SHP77 treated with DMSO at 0.1 percent for 48 hours (cell line): ENCODE measurements at regions not wholly inside any gene's neighbourhood (a gene's known extent, or its start where the extent isn't known, plus 50 kb on each side); places are given as distances from the start of the nearest gene placed in this dataset.

Source experiments
- DNase-seq: peaks from one replicate; lab custom pipeline; 2025; lab: John Stamatoyannopoulos, UW

DNA sequence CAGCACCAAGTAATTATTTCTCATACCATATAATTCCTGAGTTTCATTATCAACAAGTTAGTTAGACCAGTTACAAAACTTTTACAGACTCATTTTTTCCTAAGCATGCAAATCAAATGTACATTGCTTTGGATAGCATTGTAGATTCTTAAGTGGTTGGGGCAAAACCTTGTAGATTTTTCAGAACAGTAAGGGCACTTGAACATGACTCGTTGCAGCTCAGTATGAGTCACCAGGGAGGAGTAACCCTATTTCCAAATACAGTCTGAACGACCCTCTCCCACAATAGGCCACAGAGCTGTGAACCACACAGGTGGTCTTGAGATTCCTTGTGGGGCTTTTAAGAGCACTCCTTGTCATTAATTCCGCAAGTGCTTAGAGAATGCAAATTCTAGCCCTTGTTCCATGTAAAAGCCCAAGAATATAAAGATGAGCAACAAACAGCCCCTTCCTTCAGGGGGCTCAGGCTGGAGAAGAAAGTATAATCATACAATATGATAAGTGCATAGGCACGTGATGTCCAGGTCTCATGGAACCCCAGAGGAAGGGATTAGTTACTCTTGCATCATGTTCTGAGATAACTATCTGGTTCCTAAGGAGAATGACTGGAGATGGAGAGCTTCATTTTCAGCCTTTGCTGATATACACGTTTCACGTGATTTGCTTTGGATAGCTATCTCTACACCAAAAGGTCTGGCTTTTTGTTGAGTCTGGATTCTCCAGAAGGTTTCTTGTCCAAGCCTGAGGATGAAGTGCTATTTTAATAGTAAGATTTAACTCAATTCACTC lies 295.7 kb downstream of the KCNN2 start:
- no peak for DNase-seq

DNA sequence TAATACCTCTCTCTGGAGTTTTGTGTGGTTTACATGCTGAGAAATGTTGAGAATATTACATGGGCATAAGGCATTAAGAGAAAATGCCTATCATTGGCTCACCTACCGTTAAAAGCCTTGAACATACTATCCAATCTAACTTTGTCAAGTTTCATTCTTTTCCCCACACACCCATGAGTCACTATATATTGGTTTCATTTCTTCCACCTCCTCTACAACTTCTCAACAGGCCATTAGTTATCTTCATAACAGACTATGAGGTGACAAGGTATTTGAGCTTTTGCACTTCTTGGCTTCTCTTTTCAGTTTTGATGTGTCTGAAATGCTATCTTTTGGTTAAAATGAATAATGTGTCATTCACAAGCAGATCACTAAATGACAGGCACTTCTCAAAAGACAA lies 288.0 kb downstream of the KCNN2 start:
- no peak for DNase-seq

DNA sequence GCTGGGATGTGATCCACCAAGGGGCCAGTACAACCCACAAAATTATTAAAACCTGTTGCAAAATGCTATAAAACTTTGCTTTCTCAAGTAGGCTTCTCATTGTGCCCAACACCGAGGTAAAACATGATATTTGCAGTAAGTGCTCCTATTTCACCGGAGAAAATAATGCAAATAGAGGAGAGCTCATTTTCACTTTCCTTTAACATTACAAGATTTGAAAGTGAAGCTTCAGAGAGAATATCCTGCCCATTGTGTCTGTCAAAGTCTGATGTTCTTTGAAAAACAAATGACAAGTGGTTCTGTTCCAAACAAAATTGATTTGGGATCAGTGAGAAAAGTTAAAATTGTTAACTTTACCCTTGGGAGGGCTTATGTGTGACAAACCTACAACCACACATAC lies 287.1 kb downstream of the KCNN2 start:
- DNase-seq: no peak

DNA sequence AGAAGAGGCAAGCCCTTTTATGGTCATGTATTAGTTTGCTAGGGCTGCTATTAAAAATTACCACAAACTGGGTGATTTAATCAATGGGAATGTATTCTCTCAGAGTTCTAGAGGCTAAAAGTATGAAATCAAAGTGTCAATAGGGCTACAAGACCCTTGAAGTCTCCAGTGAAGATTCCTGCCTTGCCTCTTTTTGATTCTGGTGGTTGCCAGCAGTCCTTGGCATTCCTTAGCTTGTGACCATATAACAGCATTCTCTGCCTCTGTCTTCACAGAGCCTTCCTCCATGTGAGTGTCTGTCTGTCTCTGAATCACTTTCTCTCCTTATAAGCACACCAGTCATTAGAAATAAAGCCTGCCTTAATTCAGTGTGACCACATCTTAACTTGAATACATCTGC lies 282.7 kb downstream of the KCNN2 start:
- no peak for DNase-seq

DNA sequence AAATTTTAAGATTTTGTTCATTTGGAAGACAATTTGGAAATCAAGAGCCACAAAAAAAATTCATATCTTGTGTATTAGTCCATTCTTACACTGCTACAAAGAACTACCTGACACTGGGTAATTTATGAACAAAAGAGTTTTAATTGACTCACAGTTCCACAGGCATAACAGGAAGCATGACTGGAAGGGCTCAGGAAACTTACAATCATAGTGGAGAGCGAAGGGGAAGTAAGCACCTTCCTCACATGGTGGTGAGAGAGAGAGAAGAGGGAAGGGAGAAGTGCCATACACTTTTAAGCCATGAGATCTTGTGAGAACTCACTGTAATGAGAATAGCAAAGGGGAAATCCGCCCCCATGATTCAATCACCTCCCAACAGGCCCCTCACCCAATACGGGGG lies 274.4 kb downstream of the KCNN2 start:
- DNase-seq: no peak

- no peak for DNase-seq
These were observed 273.4 kb downstream of the KCNN2 start for GRCh38 chr5:114634967-114635901.

DNA sequence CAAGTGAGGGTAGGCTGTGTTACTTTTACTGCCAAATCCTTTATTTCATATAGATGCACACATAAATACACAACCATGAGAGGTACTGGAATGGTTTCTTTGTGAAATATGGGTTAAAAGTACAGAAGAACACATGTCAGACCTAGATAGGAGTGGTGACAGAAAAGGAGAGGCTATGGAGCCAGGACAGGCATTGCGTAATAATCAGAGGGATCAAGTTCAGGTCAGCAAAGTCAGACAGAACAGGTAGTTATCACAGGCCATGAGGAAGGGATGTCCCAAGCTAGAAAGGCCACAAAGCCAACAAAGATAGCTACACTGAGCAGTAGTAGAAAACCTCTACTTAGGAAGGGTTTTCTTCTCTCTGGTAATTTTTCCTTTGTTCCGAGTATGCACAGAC lies 272.6 kb downstream of the KCNN2 start:
- no peak for DNase-seq

- no peak for DNase-seq
These were observed 250.5 kb downstream of the KCNN2 start for GRCh38 chr5:114612406-114612805.

DNA sequence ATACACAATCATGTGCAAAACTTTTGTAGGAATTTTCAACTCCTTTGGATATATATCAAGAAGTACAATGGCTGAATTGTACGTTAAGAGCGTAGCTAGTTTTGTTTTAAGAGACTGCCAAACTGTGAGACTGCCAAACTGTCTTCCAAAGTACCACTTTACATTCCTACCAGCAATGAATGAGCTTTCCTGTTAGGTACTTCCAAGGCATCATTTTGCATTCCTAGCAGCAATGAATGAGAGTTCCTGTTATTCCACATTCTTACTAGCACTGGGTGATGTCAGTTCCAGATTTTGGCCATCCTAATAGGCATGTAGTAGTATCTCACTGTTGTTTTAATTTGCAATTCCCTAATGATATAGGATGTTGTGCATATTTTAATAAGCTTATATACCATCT lies 219.3 kb downstream of the KCNN2 start:
- no peak for DNase-seq

- DNase-seq: no peak
These were observed 204.0 kb downstream of the KCNN2 start for GRCh38 chr5:114565871-114566270.

DNA sequence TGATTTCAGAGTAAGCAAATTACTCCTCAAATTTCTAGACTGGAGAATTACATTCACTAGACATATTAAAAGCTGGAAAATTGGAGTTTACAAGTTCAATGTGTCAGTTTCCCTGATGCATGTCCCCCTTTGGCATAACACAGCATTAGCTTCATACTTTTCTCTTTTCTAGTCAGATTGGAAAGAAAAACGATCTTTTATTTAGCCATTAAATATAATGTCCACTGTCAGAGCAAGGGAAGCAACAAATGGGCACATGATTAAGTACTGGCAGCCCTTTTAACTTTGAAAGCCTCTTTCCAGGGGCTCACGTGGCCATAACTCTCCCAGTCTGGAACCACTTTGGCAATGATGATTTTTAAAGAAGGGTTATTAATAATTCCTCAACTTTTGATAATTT lies 203.3 kb downstream of the KCNN2 start:
- DNase-seq: no peak

- no peak for DNase-seq
These were observed 199.5 kb downstream of the KCNN2 start for GRCh38 chr5:114561415-114561814.
